H9 (cell line): ENCODE measurements at regions not wholly inside any gene's neighbourhood (a gene's known extent, or its start where the extent isn't known, plus 50 kb on each side); places are given as distances from the start of the nearest gene placed in this dataset.

Source experiments
- DNase-seq: peaks from one replicate; pipeline ENCODE4 v3.0.0-alpha.2; 2017
- H2AFZ ChIP-seq: one replicate; pipeline ENCODE4 v1.6.1; 2013; ENCODE audit warnings: mild to moderate bottlenecking, low read length, control low read depth, moderate library complexity
- H2AK5ac ChIP-seq: 2 replicates; pipeline ENCODE4 v1.6.1; 2013; ENCODE audit warnings: low read length, control low read depth, mixed read lengths; ENCODE audit not compliant: insufficient read length
- H2BK120ac ChIP-seq: one replicate; pipeline ENCODE4 v1.6.1; 2013; ENCODE audit warnings: low read depth, mild to moderate bottlenecking, low read length, control low read depth, inconsistent platforms; ENCODE audit not compliant: poor library complexity, severe bottlenecking
- H2BK12ac ChIP-seq: 2 replicates; pipeline ENCODE4 v1.6.1; 2013; ENCODE audit warnings: low read length, control low read depth, mixed read lengths, low read depth; ENCODE audit not compliant: insufficient read length
- H2BK15ac ChIP-seq: 2 replicates; pipeline ENCODE4 v1.6.1; 2013; ENCODE audit warnings: low read depth, low read length, control low read depth
- H2BK20ac ChIP-seq: one replicate; pipeline ENCODE4 v1.6.1; 2013; ENCODE audit warnings: low read depth, mild to moderate bottlenecking, low read length, control low read depth, inconsistent platforms; ENCODE audit not compliant: poor library complexity, severe bottlenecking
- H2BK5ac ChIP-seq: 2 replicates; pipeline ENCODE4 v1.6.1; 2013; ENCODE audit warnings: low read length, control low read depth, mixed read lengths; ENCODE audit not compliant: insufficient read length
- H3K14ac ChIP-seq: 2 replicates; pipeline ENCODE4 v1.6.1; 2013; ENCODE audit warnings: low read length, control low read depth; ENCODE audit not compliant: insufficient read depth
- H3K18ac ChIP-seq: 2 replicates; pipeline ENCODE4 v1.6.1; 2013; ENCODE audit warnings: low read depth, mild to moderate bottlenecking, mixed read lengths, low read length, control low read depth; ENCODE audit not compliant: insufficient read length
- H3K23ac ChIP-seq: 2 replicates; pipeline ENCODE4 v1.6.1; 2013; ENCODE audit warnings: low read length, control low read depth, mixed read lengths, low read depth; ENCODE audit not compliant: insufficient read length
- H3K23me2 ChIP-seq: 2 replicates; pipeline ENCODE4 v1.6.1; 2013; ENCODE audit warnings: low read depth, mild to moderate bottlenecking, mixed read lengths, low read length, control low read depth; ENCODE audit not compliant: insufficient read length, poor library complexity, severe bottlenecking
- H3K27ac ChIP-seq: 2 replicates; pipeline ENCODE4 v1.5.1; 2013; ENCODE audit warnings: low read length, control low read depth, mixed read lengths, low read depth; ENCODE audit not compliant: insufficient read length
- H3K27me3 ChIP-seq: 2 replicates; pipeline ENCODE4 v1.6.1; 2013; ENCODE audit warnings: low read length, control low read depth, inconsistent platforms; ENCODE audit not compliant: insufficient read depth
- H3K4ac ChIP-seq: 2 replicates; pipeline ENCODE4 v1.6.1; 2013; ENCODE audit warnings: low read depth, mild to moderate bottlenecking, control low read depth, inconsistent platforms, low read length, moderate library complexity
- H3K4me1 ChIP-seq: 2 replicates; pipeline ENCODE4 v1.6.1; 2013; ENCODE audit warnings: low read length, control low read depth, inconsistent platforms; ENCODE audit not compliant: insufficient read depth
- H3K4me2 ChIP-seq: 2 replicates; pipeline ENCODE4 v1.6.1; 2013; ENCODE audit warnings: low read length, control low read depth, mixed read lengths; ENCODE audit not compliant: insufficient read length, insufficient read depth
- H3K56ac ChIP-seq: 2 replicates; pipeline ENCODE4 v1.6.1; 2013; ENCODE audit warnings: low read depth, mild to moderate bottlenecking, mixed read lengths, low read length, control low read depth; ENCODE audit not compliant: insufficient read length
- H3K79me1 ChIP-seq: 2 replicates; pipeline ENCODE4 v1.6.1; 2013; ENCODE audit warnings: low read depth, mild to moderate bottlenecking, moderate library complexity, low read length, control low read depth, inconsistent platforms; ENCODE audit not compliant: insufficient read depth, poor library complexity, severe bottlenecking
- H3K79me2 ChIP-seq: 2 replicates; pipeline ENCODE4 v1.6.1; 2013; ENCODE audit warnings: low read length, control low read depth, inconsistent platforms; ENCODE audit not compliant: insufficient read depth
- H3K9ac ChIP-seq: 2 replicates; pipeline ENCODE4 v1.6.1; 2013; ENCODE audit warnings: low read length, control low read depth, mixed read lengths; ENCODE audit not compliant: insufficient read length; ENCODE audit errors: extremely low read depth
- H3K9me3 ChIP-seq: one replicate; pipeline ENCODE4 v1.6.1; 2013; ENCODE audit warnings: low read depth, low read length, inconsistent platforms; ENCODE audit not compliant: control insufficient read depth
- H3T11ph ChIP-seq: one replicate; pipeline ENCODE4 v1.6.1; 2013; ENCODE audit warnings: mild to moderate bottlenecking, low read length, control low read depth, inconsistent platforms
- H4K20me1 ChIP-seq: one replicate; pipeline ENCODE4 v1.6.1; 2013; ENCODE audit not compliant: control insufficient read depth, insufficient read length, insufficient read depth
- H4K5ac ChIP-seq: 2 replicates; pipeline ENCODE4 v1.6.1; 2013; ENCODE audit warnings: low read depth, mild to moderate bottlenecking, mixed read lengths, low read length, control low read depth; ENCODE audit not compliant: insufficient read length
- H4K8ac ChIP-seq: replicated peaks from 2 replicates; pipeline ENCODE4 v1.6.1; 2013; ENCODE audit warnings: low read length, control low read depth, mixed read lengths, low read depth; ENCODE audit not compliant: insufficient read length
- H4K91ac ChIP-seq: 2 replicates; pipeline ENCODE4 v1.6.1; 2013; ENCODE audit warnings: low read depth, mild to moderate bottlenecking, moderate library complexity, mixed read lengths, low read length, control low read depth; ENCODE audit not compliant: insufficient read length
- H3K27ac Mint-ChIP-seq, 3 experiments: 2 replicates in 2 of 3; 3 replicates in 1 of 3; pipeline ENCODE4 v1.8.0; 2020 to 2021; ENCODE audit warnings: mixed read lengths in 3 of 3, mild to moderate bottlenecking in 1 of 3, moderate library complexity in 1 of 3
- H3K27me3 Mint-ChIP-seq: 2 replicates; pipeline ENCODE4 v1.8.0; 2021; ENCODE audit warnings: low read depth, mild to moderate bottlenecking, moderate library complexity, mixed read lengths
- H3K36me3 Mint-ChIP-seq, 3 experiments: 2 replicates in 2 of 3; 3 replicates in 1 of 3; pipeline ENCODE4 v1.8.0; 2020 to 2021; ENCODE audit warnings: low read depth in 3 of 3, mixed read lengths in 3 of 3; ENCODE audit not compliant: insufficient read depth in 1 of 3
- H3K4me1 Mint-ChIP-seq, 2 experiments: 2 replicates each; pipeline ENCODE4 v1.8.0; 2020; ENCODE audit warnings: mixed read lengths in 2 of 2
- H3K4me3 Mint-ChIP-seq, 2 experiments: 2 replicates in 1 of 2; 3 replicates in 1 of 2; pipeline ENCODE4 v1.8.0; 2020 to 2021; ENCODE audit warnings: mild to moderate bottlenecking in 2 of 2, mixed read lengths in 2 of 2, moderate library complexity in 1 of 2
- H3K9me3 Mint-ChIP-seq, 2 experiments: 2 replicates in 1 of 2; 3 replicates in 1 of 2; pipeline ENCODE4 v1.8.0; 2020; ENCODE audit warnings: mild to moderate bottlenecking in 2 of 2, mixed read lengths in 2 of 2, moderate library complexity in 1 of 2
- CTCF ChIP-seq: fragments of 200-600 bp; sonication (generic); conservative IDR thresholded peaks from 3 replicates; pipeline ENCODE4 v1.8.0; 2021; ENCODE audit warnings: antibody characterized with exemption, mild to moderate bottlenecking
- WGBS: extraction: QIAGEN DNeasy Blood & Tissue Kit; methylation state at CpG from one replicate; pipeline ENCODE4 v1.1.7; 2013; ENCODE audit warnings: missing lambda C conversion rate, low lambda C conversion rate, mixed read lengths; ENCODE audit not compliant: insufficient read length; ENCODE audit errors: extremely low coverage; 5-methylcytosine and 5-hydroxymethylcytosine counted together

GRCh38 chr6:170151321-170151771 lies 139.5 kb downstream of the DLL1 start:
- Histone ChIP-seq H3K9me3 (no peaks in the 10 kb centered on the region), H2BK12ac (no peak overlapping the region), H3K79me1 (no peaks in the 10 kb centered on the region), H2BK20ac (no peak overlapping the region), H3K23me2 (no peaks in the 10 kb centered on the region), H3K4me1 (no peaks in the 10 kb centered on the region; the same call in 1 of the 2 replicates), H2BK120ac (no peak overlapping the region), H3K4ac (no peak overlapping the region), H4K8ac (no peak overlapping the region), H3K14ac (no peak overlapping the region), H4K91ac (no peak overlapping the region), H2BK15ac (no peak overlapping the region), H2AK5ac (no peak overlapping the region), H3K18ac (no peak overlapping the region), H3K4me2 (no peak overlapping the region), H2AFZ (no peak overlapping the region), H2BK5ac (no peak overlapping the region), H3K27ac (no peak overlapping the region), H3K56ac (no peak overlapping the region), H3K79me2 (no peaks in the 10 kb centered on the region), H3K27me3 (no peaks in the 10 kb centered on the region), H4K20me1 (no peaks in the 10 kb centered on the region), H3T11ph (no peak overlapping the region), H4K5ac (no peak overlapping the region), H3K23ac (no peak overlapping the region), H3K9ac (no peak overlapping the region)
- H3K4me3 Mint-ChIP-seq: no peak overlapping the region
- H3K36me3 Mint-ChIP-seq: no peaks in the 10 kb centered on the region; a peak in 1 of 7 replicates
- H3K27me3 Mint-ChIP-seq: peaks cover 19% of the 10 kb centered on the region
- H3K9me3 Mint-ChIP-seq: no peaks in the 10 kb centered on the region
- no CpG with 5 or more reads among the region's 11 CpGs for WGBS
- DNase-seq: no peak
- H3K4me1 Mint-ChIP-seq: peaks cover 32 to 45% of the 10 kb centered on the region in 2 experiments
- H3K27ac Mint-ChIP-seq: no peak overlapping the region
- TF ChIP-seq CTCF: no peak
